ENCODE measurements at regions not wholly inside any gene's neighbourhood (a gene's known extent, or its start where the extent isn't known, plus 50 kb on each side); places are given as distances from the start of the nearest gene placed in this dataset.

DNA sequence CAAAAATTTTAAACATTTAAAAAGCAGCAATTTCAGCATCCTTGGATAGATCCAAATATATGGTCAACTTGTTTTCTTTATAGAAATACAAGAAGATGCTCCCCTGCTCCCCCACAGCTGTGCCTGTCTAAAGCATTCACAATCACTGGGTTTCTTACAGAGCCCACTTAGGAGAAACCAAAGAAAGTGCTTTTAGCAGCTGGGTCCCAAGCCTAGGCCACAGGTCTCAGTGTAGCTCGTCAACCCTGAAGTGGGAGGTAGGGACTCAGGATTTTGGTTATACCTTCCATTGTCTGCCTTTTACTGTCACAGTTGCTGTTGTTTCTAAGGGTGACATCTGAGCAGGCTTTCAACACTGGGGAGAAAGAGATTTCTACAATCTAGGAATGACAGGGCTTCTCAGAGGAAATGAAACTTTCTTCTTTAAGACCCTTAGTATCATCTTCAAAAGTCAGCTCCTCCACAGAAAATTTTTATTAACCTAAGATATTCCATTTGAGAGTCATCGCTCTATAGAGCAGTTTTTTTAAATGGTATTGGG, 199.3 kb upstream of the CMC1 start:
- H3K36me3 ChIP-seq = no peaks in the 10 kb centered on the region
- H3K4me1 ChIP-seq = no peaks in the 10 kb centered on the region
- ATAC-seq (no peak), DNase-seq (no peak)
- H3K27me3 ChIP-seq = no peaks in the 10 kb centered on the region
- TF ChIP-seq POLR2A (IDR thresholded peaks at IDR 0.05) = no peak
- TF ChIP-seq, protein P1, sequence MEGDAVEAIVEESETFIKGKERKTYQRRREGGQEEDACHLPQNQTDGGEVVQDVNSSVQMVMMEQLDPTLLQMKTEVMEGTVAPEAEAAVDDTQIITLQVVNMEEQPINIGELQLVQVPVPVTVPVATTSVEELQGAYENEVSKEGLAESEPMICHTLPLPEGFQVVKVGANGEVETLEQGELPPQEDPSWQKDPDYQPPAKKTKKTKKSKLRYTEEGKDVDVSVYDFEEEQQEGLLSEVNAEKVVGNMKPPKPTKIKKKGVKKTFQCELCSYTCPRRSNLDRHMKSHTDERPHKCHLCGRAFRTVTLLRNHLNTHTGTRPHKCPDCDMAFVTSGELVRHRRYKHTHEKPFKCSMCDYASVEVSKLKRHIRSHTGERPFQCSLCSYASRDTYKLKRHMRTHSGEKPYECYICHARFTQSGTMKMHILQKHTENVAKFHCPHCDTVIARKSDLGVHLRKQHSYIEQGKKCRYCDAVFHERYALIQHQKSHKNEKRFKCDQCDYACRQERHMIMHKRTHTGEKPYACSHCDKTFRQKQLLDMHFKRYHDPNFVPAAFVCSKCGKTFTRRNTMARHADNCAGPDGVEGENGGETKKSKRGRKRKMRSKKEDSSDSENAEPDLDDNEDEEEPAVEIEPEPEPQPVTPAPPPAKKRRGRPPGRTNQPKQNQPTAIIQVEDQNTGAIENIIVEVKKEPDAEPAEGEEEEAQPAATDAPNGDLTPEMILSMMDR (IDR thresholded peaks at IDR 0.05) = no peak
- no peak overlapping the region for H3K27ac ChIP-seq
- no peak overlapping the region for H3K4me3 ChIP-seq
- no peaks in the 10 kb centered on the region for H3K9me3 ChIP-seq
- WGBS (ENCODE audit: insufficient coverage, low coverage, low lambda C conversion rate, missing lambda C conversion rate) = 81% methylated on average over 1 of the region's 2 CpGs
- intact Hi-C loops (cut with DNase I) = no loop called here

DNA sequence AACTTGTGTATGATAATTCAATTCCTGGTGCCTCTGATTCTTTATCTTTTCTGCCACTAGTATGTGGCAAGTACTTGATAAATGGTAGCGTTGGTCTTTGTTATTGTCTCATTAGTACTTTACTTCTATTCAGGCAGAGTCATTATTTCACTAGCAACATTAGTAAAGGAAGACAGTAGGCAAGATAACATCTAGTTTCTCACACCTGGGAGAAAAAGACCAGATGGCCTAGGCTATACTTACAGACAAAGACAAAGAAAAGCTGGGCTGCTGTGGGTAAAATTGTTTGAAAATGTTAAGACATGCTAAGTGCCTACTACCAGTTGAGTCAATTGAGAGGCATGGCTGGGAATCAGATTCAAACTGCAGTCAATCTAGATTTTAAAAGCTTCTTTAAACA, 198.7 kb upstream of the CMC1 start:
- no peak for ATAC-seq
- H3K36me3 ChIP-seq = no peaks in the 10 kb centered on the region
- H3K27me3 ChIP-seq = no peaks in the 10 kb centered on the region
- TF ChIP-seq POLR2A (IDR thresholded peaks at IDR 0.05) = no peak
- TF ChIP-seq, protein P1 (IDR thresholded peaks at IDR 0.05) = no peak
- intact Hi-C loops (cut with DNase I) = no loop called here
- no peaks in the 10 kb centered on the region for H3K9me3 ChIP-seq
- no peak overlapping the region for H3K4me3 ChIP-seq
- WGBS (ENCODE audit: insufficient coverage, low coverage, low lambda C conversion rate, missing lambda C conversion rate) = 27% methylated on average over 1 of the region's 1 CpG
- H3K27ac ChIP-seq = no peak overlapping the region
- no peak for DNase-seq
- no peaks in the 10 kb centered on the region for H3K4me1 ChIP-seq

DNA sequence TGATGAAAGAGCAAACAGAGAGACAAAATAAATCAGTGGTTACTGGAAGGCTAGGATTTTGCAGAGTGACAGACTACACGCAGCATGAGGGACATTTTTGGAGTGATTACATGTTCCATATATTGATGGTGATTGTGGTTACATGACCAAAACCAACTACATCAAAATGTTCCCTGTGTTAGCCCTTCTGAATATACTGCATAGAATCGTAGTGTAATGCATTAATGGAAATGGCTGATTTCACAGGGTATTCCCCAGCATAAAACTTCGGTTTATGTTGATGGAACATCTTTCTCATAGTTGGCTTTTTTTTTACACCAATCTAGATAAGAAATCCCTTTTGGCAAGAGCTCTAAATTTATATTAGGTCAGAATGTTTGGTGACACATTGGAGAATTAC, 191.3 kb upstream of the CMC1 start:
- Histone ChIP-seq H3K9me3 (no peaks in the 10 kb centered on the region), H3K36me3 (no peaks in the 10 kb centered on the region), H3K4me3 (no peak overlapping the region), H3K27ac (no peak overlapping the region), H3K4me1 (no peaks in the 10 kb centered on the region), H3K27me3 (no peaks in the 10 kb centered on the region)
- no peak for ATAC-seq
- intact Hi-C loops (cut with DNase I) = no loop called here
- TF ChIP-seq, protein P1 (IDR thresholded peaks at IDR 0.05) = no peak
- no peak for TF ChIP-seq POLR2A (IDR thresholded peaks at IDR 0.05)
- no peak for DNase-seq
- 63% methylated on average over 3 of the region's 3 CpGs for WGBS (ENCODE audit: insufficient coverage, low coverage, low lambda C conversion rate, missing lambda C conversion rate)

GRCh38 chr3:28050885-28051284, 190.5 kb upstream of the CMC1 start:
- DNase-seq = no peak
- no peaks in the 10 kb centered on the region for H3K36me3 ChIP-seq
- WGBS (ENCODE audit: insufficient coverage, low coverage, low lambda C conversion rate, missing lambda C conversion rate) = 38% methylated on average over 2 of the region's 2 CpGs
- intact Hi-C loops (cut with DNase I) = no loop called here
- no peaks in the 10 kb centered on the region for H3K27me3 ChIP-seq
- H3K4me3 ChIP-seq = no peak overlapping the region
- no peak overlapping the region for H3K27ac ChIP-seq
- TF ChIP-seq POLR2A (IDR thresholded peaks at IDR 0.05) = no peak
- TF ChIP-seq, protein P1 (IDR thresholded peaks at IDR 0.05) = no peak
- no peaks in the 10 kb centered on the region for H3K9me3 ChIP-seq
- ATAC-seq = no peak
- H3K4me1 ChIP-seq = no peaks in the 10 kb centered on the region

DNA sequence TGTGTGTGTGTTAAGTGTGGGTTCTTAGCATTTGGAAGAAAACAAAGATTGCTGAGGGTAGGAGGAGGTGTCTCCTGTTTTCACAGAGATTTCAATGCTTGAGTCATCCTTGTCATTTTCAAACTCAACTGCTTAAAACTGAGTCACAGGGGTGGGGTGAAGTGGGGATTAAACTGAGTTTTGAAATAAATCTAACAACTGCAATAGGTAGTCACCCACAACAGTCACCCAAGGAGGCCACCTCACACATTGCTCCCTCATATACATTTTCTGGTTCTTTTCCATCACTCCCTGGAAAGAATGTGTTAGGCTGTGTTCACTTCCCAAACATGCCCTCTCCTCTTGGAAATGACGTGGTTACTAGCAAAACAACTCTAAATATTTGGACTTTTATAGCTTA, 187.7 kb upstream of the CMC1 start:
- no peak for ATAC-seq
- H3K9me3 ChIP-seq = no peaks in the 10 kb centered on the region
- H3K27me3 ChIP-seq = no peaks in the 10 kb centered on the region
- no peak for DNase-seq
- intact Hi-C loops (cut with DNase I) = no loop called here
- no peaks in the 10 kb centered on the region for H3K36me3 ChIP-seq
- no peaks in the 10 kb centered on the region for H3K4me1 ChIP-seq
- no peak overlapping the region for H3K27ac ChIP-seq
- no peak overlapping the region for H3K4me3 ChIP-seq
- WGBS (ENCODE audit: insufficient coverage, low coverage, low lambda C conversion rate, missing lambda C conversion rate) = 17% methylated on average over 1 of the region's 1 CpG
- no peak for TF ChIP-seq POLR2A (IDR thresholded peaks at IDR 0.05)
- TF ChIP-seq, protein P1 (IDR thresholded peaks at IDR 0.05) = no peak
